HG03520 (cell line): ENCODE measurements at regions not wholly inside any gene's neighbourhood (a gene's known extent, or its start where the extent isn't known, plus 50 kb on each side); places are given as distances from the start of the nearest gene placed in this dataset.
"Not testable (repeated sequence)": the region's sequence is repeated elsewhere in the genome, so short reads cannot be mapped to it uniquely, and the experiment has no call there.

Experiments used
- ATAC-seq: cut with Tn5 transposase; IDR thresholded peaks from one replicate; pipeline ENCODE4 v1.9.1; 2021; ENCODE audit warnings: mild to moderate bottlenecking, moderate library complexity; ENCODE audit not compliant: unreplicated experiment

DNA sequence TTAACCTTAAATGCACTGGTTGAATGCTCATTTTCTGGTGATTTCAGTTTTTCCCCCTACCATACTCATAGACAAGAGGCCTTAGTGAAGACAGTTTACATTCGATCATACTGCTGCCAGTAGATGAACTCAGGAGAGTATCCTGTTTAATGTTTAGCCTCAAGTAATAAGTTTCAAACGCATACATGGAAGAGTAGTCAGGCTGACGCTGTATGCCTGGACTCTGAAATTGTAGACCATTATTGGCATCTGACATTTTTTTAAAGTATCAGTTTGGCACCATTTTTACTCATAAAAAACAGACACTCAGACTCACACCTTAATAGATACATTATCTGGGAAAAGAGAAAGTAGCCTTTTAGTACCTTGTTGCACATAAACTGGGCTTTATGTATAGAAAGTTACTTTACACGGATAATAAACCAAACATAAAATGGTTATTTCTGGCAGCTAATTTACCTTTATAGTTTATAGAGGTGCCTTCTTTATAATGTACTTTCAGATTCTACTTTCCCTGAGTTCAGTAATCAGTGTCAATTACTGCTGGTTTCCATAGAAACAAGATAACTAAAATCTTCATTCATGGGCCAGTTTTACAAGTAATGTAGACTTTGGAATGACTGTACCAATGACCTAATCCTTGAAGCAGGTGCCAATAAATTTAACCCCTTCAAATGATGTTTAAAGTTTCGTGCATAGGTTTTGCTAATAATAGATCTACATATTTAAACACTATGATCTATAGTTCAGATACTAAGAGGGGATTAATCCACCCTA is 183.8 kb upstream of the ITGA1 start:
- no peak for ATAC-seq

DNA sequence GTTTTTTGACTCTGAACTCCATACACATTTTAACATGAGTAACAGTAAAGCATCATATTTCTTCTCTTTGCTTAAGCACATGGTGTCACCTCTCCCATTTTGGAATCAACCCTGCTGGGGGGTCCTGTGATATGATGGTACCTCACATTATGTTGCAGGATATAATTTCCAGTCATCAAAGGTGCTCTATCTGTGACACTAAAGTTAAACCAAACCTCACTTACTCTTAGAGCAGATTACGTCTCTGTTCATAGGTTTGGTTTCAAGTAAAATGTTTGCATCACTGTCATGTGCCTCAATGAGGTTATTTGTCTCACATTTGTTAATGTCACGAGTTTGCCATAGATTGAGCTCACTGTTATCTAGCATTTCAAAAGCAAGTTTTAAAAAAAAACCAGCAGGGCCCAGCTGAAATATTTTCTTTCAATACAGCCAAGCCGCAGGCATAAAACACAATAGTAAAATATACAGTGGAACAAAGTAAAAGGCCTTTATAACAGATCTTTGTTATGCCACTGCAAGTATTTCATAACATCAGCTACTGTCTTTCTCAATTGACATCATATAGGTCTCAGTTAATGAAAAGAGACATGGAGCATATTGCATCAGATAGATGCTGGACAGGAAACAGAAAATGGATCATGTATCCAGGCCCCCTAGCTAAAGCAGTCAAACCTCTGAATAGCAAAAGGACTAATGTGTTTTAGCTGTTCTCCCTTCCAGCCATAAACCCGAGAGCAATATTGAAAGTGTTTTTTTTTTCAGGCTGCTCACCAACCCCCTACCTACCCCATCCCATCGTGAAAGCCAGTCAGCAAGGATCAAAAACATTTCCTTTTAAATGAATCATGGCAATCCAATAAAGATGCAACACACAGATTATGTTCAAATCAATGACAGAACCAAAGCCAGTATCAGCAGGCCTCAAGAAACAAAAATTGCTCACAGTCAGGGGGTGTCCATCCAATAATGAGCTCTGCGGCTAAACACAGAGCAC is 182.1 kb upstream of the ITGA1 start:
- ATAC-seq, result no peak

DNA sequence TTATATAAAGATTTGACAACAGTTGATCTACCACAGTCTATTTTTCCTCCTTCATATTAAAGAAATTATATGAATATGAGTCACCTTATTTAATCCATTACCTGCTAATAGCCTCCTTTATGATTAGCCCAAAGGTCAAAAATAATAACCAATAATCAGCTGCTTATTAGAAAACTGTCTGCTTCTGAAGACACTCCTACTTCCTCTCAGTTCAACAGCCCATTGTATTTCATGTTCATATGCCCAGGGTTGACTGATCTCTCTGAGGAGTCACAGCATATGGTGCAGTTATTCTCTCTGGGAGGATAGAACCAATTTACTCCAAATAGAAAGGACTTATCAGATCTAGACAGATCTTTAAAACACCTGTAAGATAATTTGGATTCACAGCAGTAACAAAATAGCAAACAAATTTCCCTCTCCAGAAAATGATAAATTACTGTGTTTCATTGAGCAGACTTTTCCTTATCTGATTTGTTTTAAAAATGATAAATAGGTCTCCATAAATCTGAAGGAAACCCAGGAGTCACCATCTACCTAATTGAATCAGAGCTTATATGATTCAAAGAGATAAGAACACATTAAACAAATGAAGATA is 180.4 kb upstream of the ITGA1 start:
- no peak for ATAC-seq

DNA sequence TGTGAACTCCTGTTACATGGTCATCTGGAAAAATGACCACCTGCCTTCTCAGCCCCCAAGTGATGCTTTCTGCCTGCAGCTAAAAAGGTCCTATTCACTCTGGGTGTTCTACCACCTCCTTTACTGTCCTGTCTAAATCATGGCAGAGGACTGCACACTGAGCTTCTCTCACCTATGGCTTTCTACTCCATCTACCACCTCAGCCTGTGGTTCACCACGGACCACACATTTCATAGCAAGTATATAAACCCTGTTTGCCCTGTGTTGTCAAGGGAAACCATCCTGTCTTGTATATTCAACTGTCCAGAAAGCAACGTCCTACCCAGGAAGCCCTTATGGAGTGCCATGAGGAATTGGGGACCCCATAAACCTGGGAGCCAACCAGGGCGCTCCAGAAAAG is 167.4 kb upstream of the ITGA1 start:
- no peak for ATAC-seq

DNA sequence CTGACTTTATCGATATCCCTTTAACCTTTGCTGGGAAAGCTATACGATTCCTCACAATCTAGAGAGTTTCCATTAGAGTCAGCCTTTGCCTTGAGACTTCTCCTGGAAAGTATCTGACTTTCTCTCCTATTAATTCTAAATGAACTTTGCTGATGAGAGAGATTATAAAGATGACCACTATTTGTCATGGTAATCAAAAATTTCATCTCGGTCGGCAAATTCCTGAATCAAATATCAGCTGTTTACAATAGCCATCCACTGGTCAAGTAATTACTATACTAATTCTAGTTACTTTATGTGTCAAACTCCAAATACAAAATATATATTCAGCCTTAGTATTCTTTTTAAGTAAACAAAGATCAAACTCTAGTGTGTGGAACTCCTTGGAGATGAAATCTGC is 164.4 kb upstream of the ITGA1 start:
- no peak for ATAC-seq

DNA sequence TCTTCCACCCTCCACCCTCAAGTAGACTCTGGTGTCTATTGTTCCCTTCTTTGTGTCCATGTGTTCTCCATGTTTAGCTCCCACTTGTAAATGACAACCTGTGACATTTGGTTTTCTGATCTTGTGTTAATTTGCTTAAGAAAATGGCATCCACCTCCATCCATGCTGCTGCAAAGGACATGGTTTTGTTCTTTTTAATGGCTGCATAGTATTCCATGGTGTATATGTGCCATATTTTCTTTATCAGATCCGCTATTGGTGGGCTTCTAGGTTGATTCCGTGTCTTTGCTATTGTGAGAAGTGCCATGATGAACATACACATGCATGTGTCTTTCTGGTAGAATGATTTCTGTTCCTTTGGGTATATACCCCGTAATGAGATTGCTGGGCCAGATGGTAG is 163.4 kb upstream of the ITGA1 start:
- ATAC-seq, result no peak

DNA sequence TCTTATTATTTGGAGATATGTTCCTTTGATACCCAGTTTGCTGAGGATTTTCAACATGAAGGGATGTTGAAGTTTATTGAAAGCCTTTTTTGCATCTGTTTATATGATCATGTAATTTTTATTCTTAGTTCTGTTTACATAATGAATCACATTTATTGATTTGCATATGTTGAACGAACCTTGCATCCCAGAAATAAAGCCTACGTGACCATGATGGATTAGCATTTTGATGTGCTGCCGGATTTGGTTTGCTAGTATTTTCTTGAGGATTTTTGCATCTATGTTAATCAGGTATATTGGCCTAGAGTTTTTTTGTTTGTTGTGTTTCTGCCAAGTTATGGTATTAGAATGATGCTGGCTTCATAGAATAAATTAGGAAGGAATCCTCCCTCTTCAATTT is 161.4 kb upstream of the ITGA1 start:
- ATAC-seq, result no peak

DNA sequence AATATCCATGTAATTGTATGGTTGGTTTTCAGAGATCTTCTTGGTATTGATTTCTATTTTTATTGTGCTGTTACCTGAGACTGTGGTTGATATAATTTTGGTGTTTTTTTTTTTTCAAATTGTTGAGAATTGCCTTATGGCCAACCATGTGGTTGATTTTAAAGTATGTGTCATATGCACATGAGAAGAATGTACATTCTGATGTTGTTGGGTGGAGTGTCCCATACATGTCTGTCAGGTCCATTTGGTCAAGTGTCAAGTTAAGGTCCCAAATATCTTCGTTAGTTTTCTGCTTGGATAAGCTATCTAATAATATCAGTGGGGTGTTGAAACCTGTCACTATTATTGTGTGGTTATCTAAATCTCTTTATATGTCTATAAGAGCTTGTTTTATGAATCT is 160.0 kb upstream of the ITGA1 start:
- ATAC-seq, result no peak

DNA sequence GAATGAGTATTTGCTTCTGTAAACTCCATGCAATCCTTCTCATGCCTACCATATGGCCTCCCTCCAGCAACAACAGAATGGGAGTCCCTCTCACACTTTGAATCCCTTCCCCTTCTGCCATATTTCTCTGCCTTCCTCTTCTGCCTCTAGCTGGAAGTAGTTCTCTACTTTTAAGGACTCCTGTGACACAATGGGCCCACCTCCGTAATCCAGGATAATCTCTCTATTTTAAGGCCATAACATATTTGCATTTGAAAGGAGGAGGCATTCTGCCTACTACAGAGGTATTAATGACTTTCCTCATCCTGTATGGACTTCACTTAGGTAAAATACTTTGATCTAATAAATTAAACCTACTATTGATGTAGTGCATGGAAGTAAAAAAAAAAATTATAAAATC is 155.4 kb upstream of the ITGA1 start:
- ATAC-seq, result no peak

DNA sequence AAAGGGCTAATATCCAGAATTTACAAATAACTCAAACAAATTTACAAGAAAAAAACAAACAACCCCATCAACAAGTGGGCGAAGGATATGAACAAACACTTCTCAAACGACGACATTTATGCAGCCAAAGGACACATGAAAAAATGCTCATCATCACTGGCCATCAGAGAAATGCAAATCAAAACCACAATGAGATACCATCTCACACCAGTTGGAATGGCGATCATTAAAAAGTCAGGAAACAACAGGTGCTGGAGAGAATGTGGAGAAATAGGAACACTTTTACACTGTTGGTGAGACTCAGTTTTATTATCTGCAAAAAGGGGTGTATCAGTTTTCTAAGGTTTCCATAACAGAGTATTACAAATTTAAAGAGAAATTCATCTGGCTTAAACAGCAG is 153.5 kb upstream of the ITGA1 start:
- ATAC-seq, result not testable (repeated sequence)

DNA sequence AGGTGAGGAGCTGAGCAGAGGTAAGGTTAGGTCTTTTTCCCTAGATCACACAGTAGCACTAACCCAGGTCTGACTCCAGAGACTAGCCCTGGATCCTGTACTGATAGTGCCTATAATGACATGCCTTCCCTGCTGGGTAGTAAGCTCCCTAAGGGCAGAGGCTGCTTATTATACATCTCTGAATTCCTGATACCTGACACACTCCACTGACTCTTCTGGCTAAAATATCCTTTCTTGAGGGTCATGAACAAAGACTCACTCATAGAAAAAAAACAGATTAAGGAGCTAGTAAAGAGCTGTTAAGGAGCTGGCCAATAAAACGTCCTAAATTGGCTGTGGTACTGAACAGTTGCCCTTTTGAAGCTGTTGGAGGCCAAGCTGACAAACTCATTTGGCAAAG is 149.0 kb upstream of the ITGA1 start:
- ATAC-seq, result no peak

DNA sequence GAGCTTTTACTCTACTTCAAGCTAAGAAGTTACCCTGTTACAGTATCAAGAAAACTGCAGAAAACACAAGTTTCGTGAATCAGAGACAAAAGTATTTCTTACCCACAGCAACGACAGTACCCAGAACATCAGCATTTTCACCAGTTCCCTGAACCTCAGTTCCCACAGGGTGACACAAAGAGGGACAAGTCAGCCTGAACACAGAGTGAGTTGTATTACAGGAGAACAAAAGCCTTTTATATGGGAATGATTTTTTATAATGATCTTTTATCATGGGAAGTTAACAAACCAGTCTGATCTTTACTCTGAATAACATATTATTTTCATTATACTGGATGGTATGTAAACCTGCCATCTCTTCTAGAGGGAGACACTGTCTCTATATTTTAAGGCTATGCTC is 139.0 kb upstream of the ITGA1 start:
- no peak for ATAC-seq

DNA sequence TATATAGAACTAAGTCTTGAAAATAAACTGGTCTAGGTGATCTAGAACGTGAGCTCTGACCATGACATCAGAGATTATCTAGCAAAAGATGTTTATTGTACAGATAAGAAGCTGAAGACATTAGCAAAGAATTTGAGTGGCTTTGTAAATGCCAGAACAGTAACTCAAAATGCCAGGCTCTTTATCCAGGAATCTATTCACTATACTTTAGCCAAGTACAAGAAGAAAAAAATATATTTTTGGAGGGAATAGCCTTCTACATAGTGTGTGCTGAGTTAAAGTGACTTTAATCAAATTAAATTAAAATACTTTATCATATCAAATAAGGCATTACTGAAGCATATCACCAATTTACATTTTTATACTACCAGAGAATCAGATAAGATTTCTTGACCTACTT is 132.6 kb upstream of the ITGA1 start:
- no peak for ATAC-seq

DNA sequence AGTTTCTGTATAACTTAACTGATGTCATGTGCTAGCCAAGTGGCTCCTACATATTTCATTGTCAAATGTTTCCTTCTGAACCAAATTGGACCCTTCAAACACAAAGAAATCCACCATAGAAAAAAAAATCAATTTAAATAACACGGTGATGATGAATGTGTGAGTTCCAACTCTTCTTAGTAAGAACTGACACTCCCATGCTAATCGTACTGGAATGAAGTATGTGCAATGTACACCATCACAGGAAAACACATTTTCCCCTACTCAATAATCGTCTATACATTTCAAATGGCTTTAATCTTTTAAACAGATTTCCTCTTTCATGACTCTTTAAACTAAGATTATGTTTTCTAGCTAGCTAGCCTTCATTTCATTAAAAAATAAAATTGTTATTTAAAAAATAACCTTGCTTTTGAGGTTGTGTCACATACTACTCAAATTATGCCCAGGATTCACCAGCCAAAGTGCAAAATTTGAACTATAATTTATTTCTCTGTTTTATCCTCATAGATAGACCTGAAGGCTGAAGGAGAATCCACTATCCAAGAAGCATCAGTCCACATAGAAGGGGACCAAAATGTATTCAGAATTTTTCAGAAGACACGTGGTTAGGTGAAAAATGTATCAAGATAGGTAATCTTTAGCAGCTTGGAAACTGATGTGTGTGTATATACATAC is 131.0 kb upstream of the ITGA1 start:
- no peak for ATAC-seq

DNA sequence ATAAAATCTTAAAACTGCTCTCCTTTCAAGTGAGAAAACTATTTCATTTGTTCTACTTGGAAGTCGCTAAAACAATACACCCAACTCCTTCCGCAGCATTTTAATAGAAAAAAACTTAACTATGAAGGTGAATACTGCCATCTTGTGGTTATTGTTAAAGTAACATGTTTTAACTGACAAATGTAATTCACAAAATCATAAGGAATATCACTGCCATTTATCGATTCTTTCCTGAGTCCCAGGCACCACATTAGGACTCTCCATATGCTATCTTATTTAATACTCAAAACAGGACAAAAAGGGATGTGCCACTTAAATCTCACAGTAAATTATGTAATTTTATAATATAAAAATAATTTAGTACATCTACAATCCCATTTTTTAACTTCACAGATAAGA is 130.5 kb upstream of the ITGA1 start:
- ATAC-seq, result no peak

DNA sequence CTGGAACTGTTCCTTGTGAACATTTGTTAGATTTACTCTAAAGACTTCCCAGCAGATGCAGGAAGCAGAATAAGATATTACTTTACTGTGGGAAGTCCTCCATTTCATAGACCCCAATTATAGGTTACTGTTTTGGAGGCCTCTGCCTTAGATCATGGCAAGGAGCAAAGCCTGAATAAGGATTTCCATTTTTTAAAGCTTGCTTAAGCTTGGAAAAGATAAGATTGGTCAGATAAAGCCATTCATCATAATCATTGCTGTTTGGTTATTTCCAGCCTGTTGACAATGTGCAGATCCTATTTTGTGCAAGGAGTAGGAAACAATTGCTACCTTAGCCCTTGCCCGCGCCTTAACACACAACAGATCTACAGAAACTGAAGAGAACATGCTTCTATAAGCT is 129.5 kb upstream of the ITGA1 start:
- ATAC-seq, result no peak

DNA sequence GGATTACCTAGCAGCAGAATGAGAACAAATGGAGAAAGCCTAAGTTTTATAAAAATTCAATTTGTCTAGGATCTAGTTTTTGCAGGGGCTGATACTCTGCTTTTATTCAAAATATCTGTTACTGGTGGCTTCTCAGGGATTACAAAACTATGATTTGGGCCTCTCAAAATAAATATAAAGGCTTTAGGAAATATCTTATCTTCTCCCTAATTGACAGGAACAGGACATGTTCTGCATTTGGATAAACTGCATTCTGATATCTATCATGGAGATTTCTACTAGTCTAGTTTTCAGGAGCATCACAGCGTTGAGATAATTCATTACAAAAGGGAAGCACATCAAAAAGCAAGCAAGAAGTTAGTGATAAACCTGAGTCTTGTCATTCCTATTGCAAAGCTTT is 127.1 kb upstream of the ITGA1 start:
- no peak for ATAC-seq

DNA sequence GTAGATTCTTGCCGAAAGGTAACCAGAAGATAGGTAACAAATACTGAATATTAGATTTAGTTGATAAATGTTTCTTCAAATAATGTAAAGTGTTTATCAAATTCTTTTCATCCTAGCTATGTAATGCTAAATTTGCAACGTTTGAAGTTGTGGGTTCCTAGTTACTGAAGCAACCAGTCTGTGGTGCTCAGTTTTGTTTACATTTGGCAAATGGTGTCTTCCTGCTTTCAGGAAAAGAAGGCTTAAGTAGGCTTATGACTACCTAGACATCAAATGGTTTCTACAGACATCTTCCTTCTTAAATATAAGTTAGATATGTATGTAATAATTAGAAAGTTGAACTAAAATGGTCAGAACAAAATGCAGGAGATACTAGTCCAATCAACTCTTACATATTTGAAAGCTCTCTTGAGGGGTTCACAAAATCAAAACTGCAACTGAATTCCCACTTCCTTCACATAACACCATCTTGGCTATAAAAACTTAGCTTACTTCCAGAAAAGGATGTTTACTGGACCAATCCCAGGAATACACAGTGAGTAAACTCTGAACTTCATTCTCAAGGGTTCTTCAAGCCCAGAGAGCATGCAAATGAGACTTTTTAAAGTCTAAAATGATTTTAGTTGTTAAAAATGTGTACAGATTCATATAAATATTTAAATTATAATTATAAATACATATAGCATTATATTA is 125.7 kb upstream of the ITGA1 start:
- ATAC-seq, result no peak

DNA sequence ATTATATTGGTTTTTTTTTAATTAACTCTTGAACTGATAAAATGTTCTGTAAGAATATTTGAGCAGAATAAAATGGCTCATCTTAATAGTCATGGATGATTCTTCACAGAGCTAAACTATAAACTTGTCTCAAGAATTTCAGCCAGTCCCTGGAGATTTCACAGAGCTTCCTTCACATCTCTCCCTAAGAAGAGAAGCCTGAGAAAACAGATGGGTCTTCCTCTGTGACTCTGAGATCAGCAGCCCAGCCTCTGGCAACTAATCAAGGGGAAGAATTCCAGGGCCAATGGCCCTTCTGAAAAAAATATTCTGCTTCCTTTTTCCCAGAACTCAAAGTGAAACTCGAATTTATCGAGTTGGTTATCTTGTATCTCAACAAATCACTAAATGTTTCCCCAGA is 122.2 kb upstream of the ITGA1 start:
- no peak for ATAC-seq

DNA sequence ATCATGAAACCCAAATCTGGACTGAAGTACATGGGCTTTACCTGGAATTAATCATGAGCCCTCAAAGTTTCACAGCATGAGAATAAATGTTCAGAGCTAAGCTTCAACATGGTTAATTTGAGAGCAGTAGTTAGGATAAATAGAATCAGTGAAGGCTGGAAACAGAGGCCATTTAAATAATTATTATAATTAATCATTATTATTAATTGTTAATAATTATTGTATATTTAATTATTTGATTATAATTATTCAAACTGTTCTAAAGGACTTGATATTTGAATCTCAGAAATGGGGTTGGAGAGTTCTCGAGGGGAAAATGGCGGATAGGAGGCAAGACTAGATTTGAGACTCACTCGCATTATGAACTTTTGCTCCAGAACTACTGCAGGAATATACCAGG is 119.6 kb upstream of the ITGA1 start:
- no peak for ATAC-seq
